ENCODE measurements at regions not wholly inside any gene's neighbourhood (a gene's known extent, or its start where the extent isn't known, plus 50 kb on each side); places are given as distances from the start of the nearest gene placed in this dataset.
"Not testable (repeated sequence)": the region's sequence is repeated elsewhere in the genome, so short reads cannot be mapped to it uniquely, and the experiment has no call there.

- not testable (repeated sequence) for TF ChIP-seq CTCF (conservative IDR thresholded peaks at IDR 0.05); ZFX (IDR thresholded peaks at IDR 0.05)
Observed at GRCh38 chr14:45551240-45551820, 298.3 kb upstream of the MIS18BP1 start.

All from C4-2B (cell line).